ENCODE measurements at regions not wholly inside any gene's neighbourhood (a gene's known extent, or its start where the extent isn't known, plus 50 kb on each side); places are given as distances from the start of the nearest gene placed in this dataset.
A peak's percentile ranks its signal among the peaks of the same experiment; 100 is the strongest.

DNA sequence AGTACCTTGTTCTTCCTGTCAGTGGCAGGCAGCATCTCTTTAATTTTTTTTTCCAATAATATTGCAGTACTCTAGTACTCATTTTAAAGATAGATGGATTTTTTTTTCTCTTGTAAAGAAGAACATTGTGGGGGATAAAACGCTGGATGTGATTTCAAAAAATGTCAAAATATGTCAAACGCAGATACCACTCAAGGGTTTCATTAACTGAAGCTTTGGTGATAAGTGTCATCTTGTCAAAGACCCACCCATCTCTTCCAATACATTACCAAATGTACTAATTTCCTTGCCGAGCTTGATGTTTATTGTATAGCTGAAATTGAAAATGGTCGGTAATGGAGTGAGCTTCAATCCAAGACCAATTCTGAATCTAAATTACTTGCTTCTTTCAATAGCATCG is 332.4 kb upstream of the SOX2 start:
- peaks cover 3% of the 10 kb centered on the region for H3K27me3 ChIP-seq (ENCODE audit: insufficient read depth, low read depth, low read length)
- no peak overlapping the region for H3K27ac ChIP-seq (ENCODE audit: low read length)
- H2AFZ ChIP-seq (ENCODE audit: low read depth, low read length) = no peak overlapping the region
- H3K4me2 ChIP-seq (ENCODE audit: low read length) = peak overlapping the region; percentile 36
- no peaks in the 10 kb centered on the region for H3K79me2 ChIP-seq (replicated peaks; ENCODE audit: insufficient read depth, low read length)
- no peaks in the 10 kb centered on the region for H3F3A ChIP-seq (ENCODE audit: insufficient read depth, low read length, poor library complexity, severe bottlenecking)
- H3K4me3 ChIP-seq (ENCODE audit: low read length) = peak overlapping the region; percentile 22
- no peaks in the 10 kb centered on the region for H3K9me3 ChIP-seq (ENCODE audit: low read length)
- H4K20me1 ChIP-seq (ENCODE audit: insufficient read depth) = no peaks in the 10 kb centered on the region
- peak; percentile 93 for TF ChIP-seq POLR2AphosphoS5 (IDR thresholded peaks at IDR 0.05)
- TF ChIP-seq MXI1 (conservative IDR thresholded peaks at IDR 0.05; ENCODE audit: poor library complexity, severe bottlenecking) = peak; percentile 18
- TF ChIP-seq RAD21 (conservative IDR thresholded peaks at IDR 0.05) = no peak
- TF ChIP-seq CTCF (IDR thresholded peaks at IDR 0.05; ENCODE audit: poor library complexity, severe bottlenecking) = peak; percentile 29
- TF ChIP-seq EP300 (conservative IDR thresholded peaks at IDR 0.05; ENCODE audit: poor library complexity, severe bottlenecking) = peak; percentile 99
- no peak for TF ChIP-seq EZH2 (IDR thresholded peaks at IDR 0.05; ENCODE audit: borderline replicate concordance, insufficient read depth, low read length, poor library complexity, severe bottlenecking)
- TF ChIP-seq, protein P1, sequence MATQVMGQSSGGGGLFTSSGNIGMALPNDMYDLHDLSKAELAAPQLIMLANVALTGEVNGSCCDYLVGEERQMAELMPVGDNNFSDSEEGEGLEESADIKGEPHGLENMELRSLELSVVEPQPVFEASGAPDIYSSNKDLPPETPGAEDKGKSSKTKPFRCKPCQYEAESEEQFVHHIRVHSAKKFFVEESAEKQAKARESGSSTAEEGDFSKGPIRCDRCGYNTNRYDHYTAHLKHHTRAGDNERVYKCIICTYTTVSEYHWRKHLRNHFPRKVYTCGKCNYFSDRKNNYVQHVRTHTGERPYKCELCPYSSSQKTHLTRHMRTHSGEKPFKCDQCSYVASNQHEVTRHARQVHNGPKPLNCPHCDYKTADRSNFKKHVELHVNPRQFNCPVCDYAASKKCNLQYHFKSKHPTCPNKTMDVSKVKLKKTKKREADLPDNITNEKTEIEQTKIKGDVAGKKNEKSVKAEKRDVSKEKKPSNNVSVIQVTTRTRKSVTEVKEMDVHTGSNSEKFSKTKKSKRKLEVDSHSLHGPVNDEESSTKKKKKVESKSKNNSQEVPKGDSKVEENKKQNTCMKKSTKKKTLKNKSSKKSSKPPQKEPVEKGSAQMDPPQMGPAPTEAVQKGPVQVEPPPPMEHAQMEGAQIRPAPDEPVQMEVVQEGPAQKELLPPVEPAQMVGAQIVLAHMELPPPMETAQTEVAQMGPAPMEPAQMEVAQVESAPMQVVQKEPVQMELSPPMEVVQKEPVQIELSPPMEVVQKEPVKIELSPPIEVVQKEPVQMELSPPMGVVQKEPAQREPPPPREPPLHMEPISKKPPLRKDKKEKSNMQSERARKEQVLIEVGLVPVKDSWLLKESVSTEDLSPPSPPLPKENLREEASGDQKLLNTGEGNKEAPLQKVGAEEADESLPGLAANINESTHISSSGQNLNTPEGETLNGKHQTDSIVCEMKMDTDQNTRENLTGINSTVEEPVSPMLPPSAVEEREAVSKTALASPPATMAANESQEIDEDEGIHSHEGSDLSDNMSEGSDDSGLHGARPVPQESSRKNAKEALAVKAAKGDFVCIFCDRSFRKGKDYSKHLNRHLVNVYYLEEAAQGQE (IDR thresholded peaks at IDR 0.05; ENCODE audit: borderline replicate concordance) = peak; percentile 47
- peak; percentile 41 for TF ChIP-seq SMC3 (conservative IDR thresholded peaks at IDR 0.05; ENCODE audit: poor library complexity)
- no peak for TF ChIP-seq TAF1 (IDR thresholded peaks at IDR 0.05; ENCODE audit: low read depth)
- H3K9ac ChIP-seq (ENCODE audit: low read length) = no peak overlapping the region
- no peaks in the 10 kb centered on the region for H3K36me3 ChIP-seq (ENCODE audit: insufficient read depth, low read length)
- no peaks in the 10 kb centered on the region for H3K9me2 ChIP-seq (ENCODE audit: insufficient read depth, low read length)

DNA sequence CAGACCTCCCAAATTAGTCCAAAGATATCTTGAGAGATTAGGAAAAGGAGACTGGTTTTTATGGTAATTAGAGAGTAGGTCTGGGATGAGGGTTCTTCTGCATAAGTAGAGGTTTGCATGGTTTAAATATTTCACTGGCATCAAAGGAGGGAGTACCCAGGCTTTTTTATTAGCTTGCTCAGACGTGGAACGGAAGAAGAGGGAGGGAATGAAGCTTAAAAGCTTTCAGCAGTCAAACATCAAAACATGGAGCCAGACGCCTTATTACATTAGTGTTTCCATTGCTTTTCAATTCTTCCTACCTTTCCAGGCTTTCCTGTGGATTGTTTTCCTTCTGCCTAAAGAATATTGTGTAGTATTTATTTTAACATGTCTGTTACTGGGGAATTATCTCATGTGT is 342.1 kb upstream of the SOX2 start:
- H3K79me2 ChIP-seq (replicated peaks; ENCODE audit: insufficient read depth, low read length) = no peaks in the 10 kb centered on the region

More for the DNA sequence above, 342.1 kb upstream of the SOX2 start:
- Histone ChIP-seq H4K20me1 (ENCODE audit: insufficient read depth) (no peaks in the 10 kb centered on the region), H3K9ac (ENCODE audit: low read length) (no peak overlapping the region), H3F3A (ENCODE audit: insufficient read depth, low read length, poor library complexity, severe bottlenecking) (no peaks in the 10 kb centered on the region), H3K27me3 (ENCODE audit: insufficient read depth, low read depth, low read length) (no peaks in the 10 kb centered on the region), H2AFZ (ENCODE audit: low read depth, low read length) (no peak overlapping the region), H3K9me2 (ENCODE audit: insufficient read depth, low read length) (no peaks in the 10 kb centered on the region), H3K4me3 (ENCODE audit: low read length) (no peak overlapping the region), H3K4me2 (ENCODE audit: low read length) (no peak overlapping the region), H3K9me3 (ENCODE audit: low read length) (no peaks in the 10 kb centered on the region), H3K36me3 (ENCODE audit: insufficient read depth, low read length) (no peaks in the 10 kb centered on the region), H3K27ac (ENCODE audit: low read length) (no peak overlapping the region)
- TF ChIP-seq TAF1 (IDR thresholded peaks at IDR 0.05; ENCODE audit: low read depth) (no peak), EZH2 (IDR thresholded peaks at IDR 0.05; ENCODE audit: borderline replicate concordance, insufficient read depth, low read length, poor library complexity, severe bottlenecking) (no peak), CTCF (IDR thresholded peaks at IDR 0.05; ENCODE audit: poor library complexity, severe bottlenecking) (no peak), POLR2AphosphoS5 (IDR thresholded peaks at IDR 0.05) (no peak), RAD21 (conservative IDR thresholded peaks at IDR 0.05) (no peak), SMC3 (conservative IDR thresholded peaks at IDR 0.05; ENCODE audit: poor library complexity) (no peak), MXI1 (conservative IDR thresholded peaks at IDR 0.05; ENCODE audit: poor library complexity, severe bottlenecking) (no peak)

Measured in neural cell (in vitro differentiated cells).